ENCODE measurements at regions not wholly inside any gene's neighbourhood (a gene's known extent, or its start where the extent isn't known, plus 50 kb on each side); places are given as distances from the start of the nearest gene placed in this dataset. TPM values are rescaled to one million over a fixed set of nuclear protein-coding genes. Genes with fewer than 3 reads are reported as not detected.

DNA sequence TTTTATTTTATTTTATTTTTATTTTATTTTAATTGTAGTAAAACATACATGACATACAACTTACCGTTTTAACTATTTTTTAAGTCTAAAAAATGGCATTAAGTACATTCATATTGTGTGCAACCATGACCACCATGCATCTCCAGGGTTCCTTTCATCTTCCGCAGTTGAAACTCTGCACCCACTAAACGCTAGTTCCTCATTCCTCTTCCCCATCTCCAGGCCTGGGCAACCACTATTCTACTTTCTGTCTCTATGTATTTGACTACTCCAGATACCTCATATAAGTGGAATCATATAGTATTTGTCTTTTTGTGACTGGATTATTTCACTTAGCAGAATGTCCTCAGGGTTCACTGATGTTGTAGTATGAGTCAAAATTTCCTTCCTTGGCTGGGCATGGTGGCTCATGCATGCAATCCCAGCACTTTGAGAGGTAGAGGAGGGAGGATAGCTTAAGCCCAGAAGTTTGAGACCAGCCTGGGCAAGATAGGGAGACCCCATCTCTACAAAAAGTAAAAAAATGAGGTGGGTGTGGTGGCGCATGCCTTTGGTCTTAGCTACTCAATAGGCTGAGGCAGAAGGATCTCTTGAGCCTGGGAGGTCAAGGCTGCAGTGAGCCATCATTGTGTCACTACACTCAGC lies 55.7 kb upstream of the ZNF507 start:
- Histone ChIP-seq H3K27me3 (ENCODE audit: insufficient read depth, low read length) (no peaks in the 10 kb centered on the region), H3K79me2 (ENCODE audit: insufficient read depth, low read length) (no peaks in the 10 kb centered on the region), H3K4me2 (ENCODE audit: insufficient read depth, low read length) (no peak overlapping the region), H2AFZ (ENCODE audit: low read length) (no peak overlapping the region), H4K20me1 (ENCODE audit: insufficient read depth, low read length) (no peaks in the 10 kb centered on the region), H3K4me1 (ENCODE audit: insufficient read depth, low read length) (peaks cover 10% of the 10 kb centered on the region), H3K36me3 (ENCODE audit: insufficient read depth, low read length) (no peaks in the 10 kb centered on the region), H3K9me3 (ENCODE audit: low read depth, low read length) (no peaks in the 10 kb centered on the region), H3K27ac (ENCODE audit: low read depth, low read length) (no peak overlapping the region), H3K4me3 (ENCODE audit: insufficient read depth, low read length) (no peak overlapping the region)
- TF ChIP-seq, protein P1, sequence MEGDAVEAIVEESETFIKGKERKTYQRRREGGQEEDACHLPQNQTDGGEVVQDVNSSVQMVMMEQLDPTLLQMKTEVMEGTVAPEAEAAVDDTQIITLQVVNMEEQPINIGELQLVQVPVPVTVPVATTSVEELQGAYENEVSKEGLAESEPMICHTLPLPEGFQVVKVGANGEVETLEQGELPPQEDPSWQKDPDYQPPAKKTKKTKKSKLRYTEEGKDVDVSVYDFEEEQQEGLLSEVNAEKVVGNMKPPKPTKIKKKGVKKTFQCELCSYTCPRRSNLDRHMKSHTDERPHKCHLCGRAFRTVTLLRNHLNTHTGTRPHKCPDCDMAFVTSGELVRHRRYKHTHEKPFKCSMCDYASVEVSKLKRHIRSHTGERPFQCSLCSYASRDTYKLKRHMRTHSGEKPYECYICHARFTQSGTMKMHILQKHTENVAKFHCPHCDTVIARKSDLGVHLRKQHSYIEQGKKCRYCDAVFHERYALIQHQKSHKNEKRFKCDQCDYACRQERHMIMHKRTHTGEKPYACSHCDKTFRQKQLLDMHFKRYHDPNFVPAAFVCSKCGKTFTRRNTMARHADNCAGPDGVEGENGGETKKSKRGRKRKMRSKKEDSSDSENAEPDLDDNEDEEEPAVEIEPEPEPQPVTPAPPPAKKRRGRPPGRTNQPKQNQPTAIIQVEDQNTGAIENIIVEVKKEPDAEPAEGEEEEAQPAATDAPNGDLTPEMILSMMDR (IDR thresholded peaks at IDR 0.05; ENCODE audit: extremely low read depth, low read depth, low read length) = no peak
- DNase-seq (ENCODE audit: insufficient read length, low spot score, missing footprints) = no peak

DNA sequence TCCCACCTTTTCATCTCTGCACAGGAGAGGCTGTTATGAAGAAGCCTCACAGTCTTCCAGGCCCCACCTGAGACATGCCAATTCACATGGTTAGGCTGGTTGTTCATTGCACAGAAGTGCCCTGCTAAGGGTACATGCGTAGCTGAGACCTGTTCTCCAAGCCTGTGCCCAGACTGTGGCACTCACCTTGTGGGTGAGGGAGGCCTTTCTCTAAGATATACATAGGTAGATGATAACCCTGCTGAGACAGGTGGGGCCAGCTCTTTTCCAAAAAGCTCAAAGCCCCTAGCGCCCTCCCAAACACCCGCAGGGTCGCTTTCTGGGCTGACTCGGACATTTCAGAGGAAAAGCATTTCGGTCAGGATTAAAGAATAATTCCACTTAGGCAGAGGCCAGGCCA lies 53.5 kb upstream of the ZNF507 start:
- TF ChIP-seq, protein P1 (IDR thresholded peaks at IDR 0.05; ENCODE audit: extremely low read depth, low read depth, low read length) = no peak
- Histone ChIP-seq H2AFZ (ENCODE audit: low read length) (no peak overlapping the region), H3K27me3 (ENCODE audit: insufficient read depth, low read length) (no peaks in the 10 kb centered on the region), H3K9me3 (ENCODE audit: low read depth, low read length) (no peaks in the 10 kb centered on the region), H3K4me1 (ENCODE audit: insufficient read depth, low read length) (peaks cover 10% of the 10 kb centered on the region), H3K4me3 (ENCODE audit: insufficient read depth, low read length) (no peak overlapping the region), H3K27ac (ENCODE audit: low read depth, low read length) (no peak overlapping the region), H4K20me1 (ENCODE audit: insufficient read depth, low read length) (no peaks in the 10 kb centered on the region), H3K36me3 (ENCODE audit: insufficient read depth, low read length) (no peaks in the 10 kb centered on the region), H3K4me2 (ENCODE audit: insufficient read depth, low read length) (no peak overlapping the region), H3K79me2 (ENCODE audit: insufficient read depth, low read length) (no peaks in the 10 kb centered on the region)
- DNase-seq (ENCODE audit: insufficient read length, low spot score, missing footprints) = no peak

DNA sequence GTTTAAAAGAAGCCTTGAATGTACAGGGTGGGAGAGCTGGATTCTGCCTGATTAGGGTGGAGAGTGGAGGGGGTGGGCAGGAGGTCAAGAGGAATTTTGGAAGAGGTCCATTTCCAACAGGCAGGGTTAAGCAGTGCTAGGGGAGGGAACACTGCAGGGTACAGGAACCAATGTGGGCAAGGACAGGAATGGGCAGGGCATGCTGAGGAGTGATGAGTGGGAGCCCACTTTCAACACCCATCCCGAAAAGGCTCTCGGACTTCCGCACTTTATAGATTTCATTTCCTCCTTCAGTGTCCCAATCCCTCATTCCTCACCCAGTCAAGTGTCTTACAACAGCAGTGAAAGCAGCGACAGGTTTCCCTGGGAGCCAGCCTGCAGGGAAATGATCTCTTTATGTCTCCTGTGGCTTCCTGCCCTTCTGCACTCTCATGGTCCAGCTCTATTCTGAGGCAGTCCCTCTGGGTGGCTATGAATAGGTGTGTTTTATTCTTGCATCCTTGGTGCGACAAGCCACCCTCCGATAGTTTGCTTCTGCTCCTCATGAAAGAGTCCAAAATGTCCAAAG lies 50.5 kb upstream of the ZNF507 start:
- Histone ChIP-seq H4K20me1 (ENCODE audit: insufficient read depth, low read length) (no peaks in the 10 kb centered on the region), H3K4me2 (ENCODE audit: insufficient read depth, low read length) (no peak overlapping the region), H3K27me3 (ENCODE audit: insufficient read depth, low read length) (no peaks in the 10 kb centered on the region), H2AFZ (ENCODE audit: low read length) (no peak overlapping the region), H3K4me1 (ENCODE audit: insufficient read depth, low read length) (no peaks in the 10 kb centered on the region), H3K4me3 (ENCODE audit: insufficient read depth, low read length) (no peak overlapping the region), H3K27ac (ENCODE audit: low read depth, low read length) (no peak overlapping the region), H3K79me2 (ENCODE audit: insufficient read depth, low read length) (no peaks in the 10 kb centered on the region), H3K9me3 (ENCODE audit: low read depth, low read length) (no peaks in the 10 kb centered on the region), H3K36me3 (ENCODE audit: insufficient read depth, low read length) (no peaks in the 10 kb centered on the region)
- TF ChIP-seq, protein P1 (IDR thresholded peaks at IDR 0.05; ENCODE audit: extremely low read depth, low read depth, low read length) = no peak
- no peak for DNase-seq (ENCODE audit: insufficient read length, low spot score, missing footprints)

Small RNAs in the stretch of these regions (small RNA-seq; reads per million reads assigned to genes)
- gene AC011456.1 (not detected), gene RNA5SP471 (not detected), gene RNA5SP472 (not detected), gene RNU6-967P (not detected)

Measured in osteoblast (primary cell).